Gastrocnemius medialis (tissue), 4 donors: ENCODE measurements at regions not wholly inside any gene's neighbourhood (a gene's known extent, or its start where the extent isn't known, plus 50 kb on each side); places are given as distances from the start of the nearest gene placed in this dataset.

Source experiments
- POLR2A ChIP-seq, 2 donors: fragments of 450-650 bp; IDR thresholded peaks; one replicate each; pipeline ENCODE4 v1.6.1; 2017; ENCODE audit warnings: antibody characterized with exemption in 2 of 2, mild to moderate bottlenecking in 2 of 2, moderate library complexity in 2 of 2
- TF ChIP-seq, protein P1 (sequence below), 5 experiments: fragments of 450-650 bp in 3 of 5; fragments of 200-600 bp in 2 of 5; sonication (generic) in 2 of 5; IDR thresholded peaks in 4 of 5; conservative IDR thresholded peaks in 1 of 5; 1 replicate in 4 of 5; 2 replicates in 1 of 5; pipeline ENCODE4 v1.5.1; 2016 to 2019; ENCODE audit warnings: antibody characterized with exemption in 5 of 5, mild to moderate bottlenecking in 3 of 5, moderate library complexity in 3 of 5

DNA sequence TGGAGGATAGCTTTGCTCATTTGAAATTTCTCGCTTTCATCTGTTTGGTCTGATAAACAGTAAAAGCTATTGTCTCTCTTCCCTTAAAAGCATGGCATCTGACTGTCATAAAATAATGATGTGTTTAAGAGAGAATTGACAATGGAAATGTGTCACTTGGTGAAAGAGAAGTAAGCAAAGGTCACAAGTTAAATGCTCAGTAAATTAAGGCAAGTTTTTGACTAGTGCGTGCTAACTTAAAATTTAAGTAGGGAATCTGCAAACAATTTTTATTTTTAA is 161.6 kb upstream of the ANKRD50 start:
- TF ChIP-seq, protein P1, sequence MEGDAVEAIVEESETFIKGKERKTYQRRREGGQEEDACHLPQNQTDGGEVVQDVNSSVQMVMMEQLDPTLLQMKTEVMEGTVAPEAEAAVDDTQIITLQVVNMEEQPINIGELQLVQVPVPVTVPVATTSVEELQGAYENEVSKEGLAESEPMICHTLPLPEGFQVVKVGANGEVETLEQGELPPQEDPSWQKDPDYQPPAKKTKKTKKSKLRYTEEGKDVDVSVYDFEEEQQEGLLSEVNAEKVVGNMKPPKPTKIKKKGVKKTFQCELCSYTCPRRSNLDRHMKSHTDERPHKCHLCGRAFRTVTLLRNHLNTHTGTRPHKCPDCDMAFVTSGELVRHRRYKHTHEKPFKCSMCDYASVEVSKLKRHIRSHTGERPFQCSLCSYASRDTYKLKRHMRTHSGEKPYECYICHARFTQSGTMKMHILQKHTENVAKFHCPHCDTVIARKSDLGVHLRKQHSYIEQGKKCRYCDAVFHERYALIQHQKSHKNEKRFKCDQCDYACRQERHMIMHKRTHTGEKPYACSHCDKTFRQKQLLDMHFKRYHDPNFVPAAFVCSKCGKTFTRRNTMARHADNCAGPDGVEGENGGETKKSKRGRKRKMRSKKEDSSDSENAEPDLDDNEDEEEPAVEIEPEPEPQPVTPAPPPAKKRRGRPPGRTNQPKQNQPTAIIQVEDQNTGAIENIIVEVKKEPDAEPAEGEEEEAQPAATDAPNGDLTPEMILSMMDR (IDR thresholded peaks at IDR 0.05 in 4 of 5, conservative IDR thresholded peaks at IDR 0.05 in 1 of 5): no peak
- TF ChIP-seq POLR2A (IDR thresholded peaks at IDR 0.05): no peak
